Hindlimb muscle (tissue), 1 donor: ENCODE measurements at regions not wholly inside any gene's neighbourhood (a gene's known extent, or its start where the extent isn't known, plus 50 kb on each side); places are given as distances from the start of the nearest gene placed in this dataset.

ENCODE experiments used
- DNase-seq: peaks from one replicate; pipeline ENCODE4 v3.0.0-alpha.2; 2013

GRCh38 chr2:111219285-111219684 lies 98.6 kb downstream of the BCL2L11 start:
- DNase-seq: no peak

GRCh38 chr2:111219734-111220505 lies 99.2 kb downstream of the BCL2L11 start:
- no peak for DNase-seq

DNA sequence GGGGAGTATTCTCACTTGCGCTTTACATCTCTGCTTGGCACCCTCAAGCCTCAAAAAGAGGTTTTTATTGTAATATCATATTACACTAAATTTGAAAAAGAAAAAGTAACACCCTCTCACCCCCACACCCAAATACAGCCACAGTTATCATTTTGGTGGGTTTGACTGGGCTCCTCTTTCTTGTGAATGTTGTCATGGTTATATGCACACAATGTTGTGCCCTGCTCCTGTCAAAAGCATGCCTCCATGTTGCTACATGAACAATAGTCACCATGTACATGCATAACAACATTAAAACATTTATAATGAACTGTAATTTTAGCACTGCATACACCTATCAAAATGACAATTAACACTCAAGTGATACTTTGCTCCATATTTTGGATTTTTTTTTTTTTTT lies 100.2 kb downstream of the BCL2L11 start:
- no peak for DNase-seq

GRCh38 chr2:111221701-111222100 lies 101.0 kb downstream of the BCL2L11 start:
- no peak for DNase-seq

GRCh38 chr2:111222204-111222866 lies 101.6 kb downstream of the BCL2L11 start:
- DNase-seq: no peak

DNA sequence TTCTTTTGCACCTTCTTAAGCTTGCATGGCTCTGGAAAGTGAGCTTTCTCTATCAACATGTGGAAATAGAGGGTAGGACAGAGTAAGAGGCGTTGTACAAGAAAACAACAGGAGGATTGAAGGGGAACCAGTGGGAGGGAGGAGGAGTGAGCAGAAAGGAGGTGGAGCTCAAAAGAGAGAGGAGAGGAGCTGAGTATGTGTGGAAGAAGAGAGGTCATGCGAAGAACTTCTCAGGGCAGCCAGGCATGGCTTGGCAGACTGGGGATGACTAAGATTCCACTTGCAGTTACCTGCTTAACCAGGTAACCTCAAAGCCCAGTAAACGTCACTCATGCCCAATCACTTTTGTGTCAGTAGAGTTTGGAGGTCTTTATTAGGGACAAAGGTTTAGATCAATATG lies 105.1 kb downstream of the BCL2L11 start:
- DNase-seq: no peak

- no peak for DNase-seq
Observed at GRCh38 chr2:111226876-111227700, 106.4 kb downstream of the BCL2L11 start.

DNA sequence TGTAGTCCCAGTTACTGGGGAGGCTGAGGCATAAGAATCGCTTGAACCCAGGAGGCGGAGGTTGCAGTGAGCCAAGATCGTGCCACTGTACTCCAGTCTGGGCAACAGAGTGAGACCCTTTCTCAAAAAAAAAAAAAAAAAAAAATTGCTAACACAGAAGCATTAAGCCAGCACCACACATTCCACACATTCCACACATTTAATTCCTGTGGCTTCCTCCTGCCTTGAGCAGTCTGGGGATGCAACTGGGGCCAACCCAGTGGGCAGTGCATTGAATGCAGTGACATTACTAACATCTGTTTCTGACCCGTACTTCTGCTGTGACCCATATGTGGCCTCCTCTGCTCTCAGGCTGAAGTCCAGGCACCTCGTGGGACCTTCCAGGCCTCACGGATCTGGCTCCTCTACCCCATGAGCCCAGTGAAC lies 107.0 kb downstream of the BCL2L11 start:
- no peak for DNase-seq

DNA sequence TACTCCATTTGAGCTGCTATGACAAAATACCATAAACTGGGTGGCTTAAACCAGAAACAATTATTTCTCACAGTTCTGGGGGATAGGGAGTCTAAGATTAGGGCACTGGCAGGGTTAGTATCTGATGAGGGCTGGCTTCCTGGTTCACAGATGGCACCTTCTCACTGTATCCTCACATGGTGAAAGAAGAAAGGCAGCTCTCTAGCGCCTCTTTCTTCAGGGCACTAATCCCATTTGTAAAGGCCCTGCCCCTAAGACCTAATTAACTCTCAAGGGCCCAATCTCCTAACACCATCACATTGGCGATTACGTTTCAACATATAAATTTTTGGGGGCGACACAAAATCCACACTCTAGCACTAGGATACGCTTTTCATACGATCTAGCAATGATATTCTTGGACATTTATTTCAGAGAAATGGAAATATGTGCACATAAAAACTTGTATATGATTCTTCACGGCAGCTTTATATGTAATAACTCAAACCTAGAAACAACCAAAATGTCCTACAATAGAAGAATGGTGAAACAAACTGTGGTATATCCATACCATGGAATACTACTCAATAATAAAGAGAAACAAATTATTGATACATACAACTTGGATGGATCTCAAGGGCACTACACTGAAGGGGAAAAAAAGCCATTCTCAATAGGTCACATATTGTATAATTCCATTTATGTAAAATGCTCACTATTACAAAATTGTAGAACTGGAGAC lies 111.0 kb downstream of the BCL2L11 start:
- no peak for DNase-seq

DNA sequence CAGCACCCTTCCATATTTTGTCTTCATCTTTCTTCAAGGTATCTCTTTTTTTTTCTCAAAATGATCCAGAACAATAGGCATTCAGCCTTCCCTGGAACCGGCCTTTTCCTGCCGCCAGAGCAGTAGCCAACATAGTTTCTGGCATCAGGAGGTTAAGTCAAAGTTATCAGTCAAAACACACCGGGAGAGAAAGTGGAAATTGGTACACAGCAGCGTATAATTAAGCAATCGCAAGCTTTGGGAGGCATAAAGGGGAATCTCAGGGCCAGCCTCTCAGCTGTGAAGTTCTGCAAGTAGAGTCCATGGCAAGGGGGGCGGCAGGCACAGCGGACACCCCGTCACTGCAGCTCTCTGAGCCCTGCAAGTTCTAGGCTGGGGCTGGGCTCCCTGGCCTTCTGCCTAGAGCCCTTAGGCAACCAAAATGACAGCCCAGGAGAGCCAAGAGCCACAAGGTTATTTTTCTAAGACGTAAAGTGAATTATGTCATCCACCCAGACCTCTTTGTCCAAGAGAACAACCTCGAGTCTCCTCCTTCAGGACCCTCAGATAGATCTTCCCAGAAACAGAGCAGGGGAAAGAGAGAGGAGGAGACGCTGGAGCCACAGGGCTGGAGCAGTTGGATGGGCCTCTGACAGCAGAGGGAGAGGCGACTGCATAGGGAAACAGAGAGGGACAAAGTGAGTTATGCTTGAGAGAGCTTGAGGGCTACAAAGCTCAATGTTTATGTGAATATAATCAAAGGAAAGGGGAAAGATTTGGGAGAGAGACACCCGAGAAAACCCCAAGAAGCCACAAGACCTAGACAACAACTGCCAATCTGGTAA lies 114.7 kb downstream of the BCL2L11 start:
- DNase-seq: no peak

GRCh38 chr2:111236025-111236424 lies 115.3 kb downstream of the BCL2L11 start:
- DNase-seq: no peak

DNA sequence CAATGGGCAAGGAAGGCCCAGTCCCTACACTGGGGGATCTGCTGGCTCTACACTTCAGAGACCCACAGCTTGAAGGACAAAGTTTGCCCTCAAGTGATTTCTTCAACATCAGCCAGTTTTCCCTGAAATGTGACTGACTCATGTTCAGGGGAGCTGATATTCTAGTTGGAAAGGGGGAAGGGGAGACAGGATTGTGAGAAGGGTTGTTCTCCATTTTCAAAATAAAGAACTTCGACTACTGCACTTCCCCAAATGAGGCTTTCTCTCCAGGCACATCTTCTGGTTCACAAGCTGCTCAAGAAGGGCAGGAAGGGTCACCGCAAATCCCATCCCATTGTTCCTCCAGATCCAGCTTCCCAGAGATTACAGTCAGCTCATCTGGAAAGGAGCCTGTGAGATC lies 117.6 kb downstream of the BCL2L11 start:
- DNase-seq: no peak

- no peak for DNase-seq
Observed at GRCh38 chr2:111239107-111239506, 118.4 kb downstream of the BCL2L11 start.

DNA sequence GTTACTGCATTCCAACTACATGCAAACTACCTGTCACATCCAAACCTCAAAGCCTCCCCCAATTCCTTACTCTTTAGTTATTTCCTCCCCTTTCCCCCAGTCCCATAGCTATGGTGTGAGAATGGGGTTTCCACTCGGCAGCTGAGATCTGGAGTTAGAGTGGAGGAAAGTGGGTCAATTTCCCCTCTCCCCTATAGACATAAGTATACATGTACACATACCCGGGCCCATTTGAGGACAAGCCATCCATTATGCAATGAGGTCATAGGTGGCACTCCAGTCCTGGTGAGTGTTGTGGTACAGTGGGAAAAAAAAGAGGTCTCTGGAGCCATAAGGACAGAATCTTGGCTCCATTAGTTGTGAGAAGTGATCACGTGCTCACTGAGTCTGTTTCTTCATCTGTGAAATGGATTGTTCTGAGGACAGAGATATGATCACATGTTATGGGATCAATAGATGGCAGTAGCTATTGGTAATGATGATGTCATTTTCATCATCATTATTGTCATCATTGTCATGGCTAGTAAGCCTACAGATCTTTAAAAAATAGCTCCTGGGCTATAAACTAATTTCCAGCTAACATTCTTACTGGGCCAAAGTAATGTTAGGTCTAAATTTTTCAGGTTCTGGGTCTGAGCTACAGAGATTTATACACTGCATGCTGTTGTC lies 119.0 kb downstream of the BCL2L11 start:
- no peak for DNase-seq

DNA sequence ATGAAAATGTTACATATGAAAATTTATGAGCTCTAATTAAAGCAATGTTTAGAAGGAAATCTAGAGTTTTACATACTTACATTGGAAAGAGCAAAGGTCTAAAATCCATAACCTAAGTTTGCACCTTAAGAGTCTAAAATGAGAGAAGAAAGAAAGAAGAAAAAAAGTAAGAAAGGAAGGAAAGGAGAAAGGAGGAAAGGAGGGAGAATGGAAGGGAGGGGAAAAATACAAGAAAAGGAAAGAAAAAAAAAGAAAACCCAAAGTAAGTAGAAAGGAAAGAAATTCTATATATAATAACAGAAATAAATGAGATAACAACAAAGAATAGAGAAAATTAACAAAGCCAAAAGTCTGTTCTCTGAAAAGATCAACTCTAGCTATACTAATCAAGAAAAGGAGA lies 122.6 kb downstream of the BCL2L11 start:
- DNase-seq: no peak

- DNase-seq: no peak
Observed at GRCh38 chr2:111244864-111245263, 124.2 kb downstream of the BCL2L11 start.

- no peak for DNase-seq
Observed at GRCh38 chr2:111246620-111247061, 125.9 kb downstream of the BCL2L11 start.

GRCh38 chr2:111247491-111247890 lies 126.8 kb downstream of the BCL2L11 start:
- no peak for DNase-seq

DNA sequence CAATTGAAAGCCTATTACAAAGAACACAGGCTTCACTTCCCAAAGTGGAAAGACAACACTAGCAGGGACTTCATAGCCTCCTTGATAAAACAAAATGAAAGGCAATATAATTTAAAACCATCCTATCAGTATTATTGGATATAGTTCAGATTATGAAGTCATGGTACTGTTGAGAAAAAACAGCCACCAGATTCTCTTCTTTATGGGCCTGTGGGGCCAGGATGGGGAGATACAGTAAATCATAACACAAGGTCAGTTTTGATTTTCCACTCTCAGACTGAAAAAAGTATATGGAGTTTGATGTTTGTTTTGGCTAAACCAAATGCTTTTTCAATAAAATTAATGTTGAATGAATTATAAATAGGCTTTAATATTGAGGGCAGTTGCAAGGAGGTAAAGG lies 129.1 kb downstream of the BCL2L11 start:
- no peak for DNase-seq

DNA sequence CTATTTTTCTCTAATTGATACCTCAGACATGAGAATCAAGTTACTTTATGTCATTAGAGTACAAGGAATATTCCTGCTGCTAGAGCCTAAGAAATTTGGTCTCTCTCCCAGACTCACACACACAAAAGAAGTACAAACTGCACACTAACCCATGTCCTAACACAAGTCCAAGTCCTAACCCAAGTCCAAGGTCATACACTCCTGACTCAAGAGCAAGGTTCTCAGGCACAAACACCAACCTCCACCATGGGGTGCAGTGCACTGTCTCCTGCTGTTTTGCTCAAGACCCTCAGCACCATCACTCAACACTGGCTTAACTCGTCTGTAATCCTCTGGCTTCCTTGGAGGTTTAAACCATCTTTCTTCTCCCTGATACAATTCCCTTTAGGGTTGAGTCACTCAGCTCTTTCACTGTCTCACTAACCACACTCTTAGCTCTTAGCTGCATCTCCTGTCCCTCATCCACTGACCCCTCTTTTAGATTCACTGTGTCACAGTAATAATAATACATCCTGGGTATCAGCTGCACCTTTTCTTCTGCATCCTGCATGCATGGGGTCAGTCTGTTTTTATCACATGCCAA lies 129.8 kb downstream of the BCL2L11 start:
- DNase-seq: no peak

GRCh38 chr2:111251711-111252110 lies 131.0 kb downstream of the BCL2L11 start:
- no peak for DNase-seq
